Activated CD4-positive, alpha-beta T cell treated with anti-CD3 and anti-CD28 coated beads, Interleukin-2, amount 50 U/mL, for 48 hours (primary cell): ENCODE measurements at regions not wholly inside any gene's neighbourhood (a gene's known extent, or its start where the extent isn't known, plus 50 kb on each side); places are given as distances from the start of the nearest gene placed in this dataset.
"Not testable (repeated sequence)": the region's sequence is repeated elsewhere in the genome, so short reads cannot be mapped to it uniquely, and the experiment has no call there.

Source experiments
- DNase-seq, 2 experiments: peaks; one replicate each; pipeline ENCODE4 v3.0.0-alpha.2; 2020

DNA sequence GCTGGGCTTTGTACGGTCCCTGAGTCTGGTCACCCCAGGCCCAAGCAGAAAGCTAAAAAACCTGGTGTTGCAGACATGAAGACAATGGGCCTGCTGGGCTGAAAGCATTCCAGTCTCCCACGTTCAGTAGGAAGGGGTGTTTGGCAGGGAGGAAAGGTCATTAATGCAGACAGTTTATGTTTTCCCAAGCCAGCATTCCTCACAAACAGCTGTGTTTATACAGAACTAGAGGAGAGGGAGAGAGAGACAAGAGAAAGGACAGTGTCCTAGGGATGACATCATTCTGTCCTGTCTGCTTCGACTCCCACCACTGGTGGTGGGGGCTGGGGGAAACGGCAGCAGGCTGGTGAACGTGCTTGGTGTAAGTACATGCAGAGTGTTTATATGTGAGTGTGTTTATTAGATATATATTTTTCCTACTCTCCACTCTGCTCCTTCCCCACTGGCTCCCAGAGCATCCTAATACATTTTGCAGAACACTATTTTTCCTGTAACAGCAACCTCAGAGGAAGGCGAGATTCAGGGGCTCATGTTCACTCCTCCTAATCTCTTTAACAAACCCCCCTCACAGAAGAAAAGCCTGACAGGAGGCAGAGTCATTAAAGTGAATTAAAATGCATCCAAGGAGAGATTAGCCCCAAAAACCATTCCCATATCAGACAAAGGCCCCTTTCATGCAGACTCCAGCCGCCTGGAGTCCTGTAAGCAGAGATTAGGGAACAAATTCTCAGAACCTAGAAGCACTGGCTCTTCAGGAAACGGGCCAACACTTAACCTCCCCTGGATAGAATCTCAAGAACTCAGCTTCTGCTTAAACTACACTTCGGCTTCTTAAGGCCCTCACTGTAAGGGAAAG, 380.4 kb downstream of the TNS1 start:
- DNase-seq, result no peak

DNA sequence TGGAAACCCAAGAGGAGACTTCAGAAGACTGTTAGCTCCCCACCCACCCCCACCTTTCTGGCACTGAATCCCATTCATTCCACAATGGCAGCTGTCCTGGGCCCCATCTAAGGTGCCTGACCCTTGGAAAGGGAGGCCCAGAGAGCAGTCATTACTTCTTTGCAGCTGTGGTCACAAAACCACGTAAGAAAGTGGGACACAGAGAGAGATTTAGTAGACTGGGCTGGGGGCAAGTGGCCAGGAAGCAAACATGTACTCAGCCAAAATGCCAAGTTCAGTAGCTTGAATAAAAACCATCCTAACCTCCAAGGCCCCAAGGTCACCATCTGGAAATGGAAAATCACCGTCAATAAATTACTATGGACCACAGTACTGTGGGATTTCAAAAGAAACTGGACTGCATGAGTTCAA, 381.4 kb downstream of the TNS1 start:
- DNase-seq, result no peak

DNA sequence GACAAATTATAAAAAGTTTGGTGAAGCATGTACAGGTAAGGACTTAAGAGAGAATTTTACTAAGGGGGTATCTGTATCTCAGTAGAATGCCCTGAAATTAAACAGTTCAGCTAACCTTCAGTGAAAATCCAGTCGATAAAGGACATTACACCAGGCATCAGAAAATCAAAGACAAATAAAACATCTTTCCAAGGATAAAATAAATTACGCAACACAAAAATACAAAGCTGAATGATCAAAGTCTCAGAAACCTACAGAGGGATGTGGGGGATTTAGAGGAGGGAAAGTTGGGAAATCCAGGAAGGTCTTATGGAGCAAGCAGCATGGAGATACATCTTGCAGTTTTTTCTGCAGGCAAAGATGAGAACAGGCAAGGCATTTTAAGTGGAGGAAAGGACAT, 384.1 kb downstream of the TNS1 start:
- no peak for DNase-seq

DNA sequence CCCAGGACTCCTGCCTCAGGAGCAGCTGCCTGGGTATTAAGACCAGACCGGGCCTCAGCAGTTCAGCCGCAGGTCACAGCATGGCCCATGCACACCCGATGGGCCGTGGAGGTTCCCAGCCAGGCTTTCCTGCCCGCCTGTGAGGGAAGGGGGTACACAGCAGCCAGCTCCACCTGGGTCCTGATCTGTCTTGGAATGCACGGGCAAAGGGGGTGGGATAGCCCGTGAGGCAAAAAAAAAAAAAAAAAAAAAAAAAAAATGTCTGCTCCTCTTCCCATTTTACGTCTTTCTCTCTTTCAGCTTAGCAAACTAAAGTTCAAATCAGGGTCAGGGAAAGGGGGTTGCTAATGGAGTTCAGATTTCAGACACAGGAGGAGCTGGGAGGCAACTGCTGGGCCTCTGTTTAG, 385.2 kb downstream of the TNS1 start:
- DNase-seq, result no peak

GRCh38 chr2:217616936-217617335, 385.9 kb downstream of the TNS1 start:
- no peak for DNase-seq

- DNase-seq, result no peak
These were observed 387.6 kb downstream of the TNS1 start for GRCh38 chr2:217615171-217615570.

DNA sequence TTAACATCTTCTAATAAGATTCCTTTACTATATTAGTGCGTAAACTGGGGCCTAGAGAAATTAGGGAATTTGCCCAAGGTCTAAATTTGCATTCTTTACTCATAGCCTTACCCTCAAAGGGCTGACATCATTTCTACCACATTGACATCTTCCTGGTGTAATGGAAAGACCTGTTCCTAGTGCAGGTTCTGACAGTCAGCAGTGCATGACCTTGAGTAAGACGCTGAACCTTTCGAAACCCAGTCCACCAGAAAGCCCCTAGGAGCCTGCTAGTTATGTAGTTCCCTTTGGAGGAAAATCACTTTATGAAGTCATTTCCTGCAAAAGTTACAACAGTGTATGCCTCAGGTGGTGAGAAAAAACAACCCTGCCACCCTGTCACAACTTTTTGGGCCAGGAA, 388.3 kb downstream of the TNS1 start:
- DNase-seq, result no peak

- no peak for DNase-seq
These were observed 388.7 kb downstream of the TNS1 start for GRCh38 chr2:217614096-217614495.

GRCh38 chr2:217612920-217613319, 389.9 kb downstream of the TNS1 start:
- DNase-seq, result no peak

DNA sequence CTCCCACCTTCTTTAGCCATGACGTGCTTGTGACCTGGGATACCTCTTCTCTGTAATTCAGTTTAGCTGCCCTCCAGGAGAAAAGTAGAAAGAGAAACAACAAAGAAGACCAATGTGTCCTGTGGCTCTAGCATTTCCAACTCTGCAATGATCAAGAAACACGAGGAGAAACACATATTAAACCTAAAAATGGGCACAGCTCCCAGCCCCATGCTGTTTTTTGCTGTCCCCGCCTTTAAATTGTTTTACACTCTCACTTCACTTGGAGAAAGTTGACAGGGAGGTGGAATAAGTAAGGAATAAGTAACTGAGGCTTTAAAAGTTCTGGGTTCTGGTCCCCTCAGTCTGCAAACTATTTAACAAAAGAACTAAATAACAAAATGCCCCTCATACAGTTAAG, 390.6 kb downstream of the TNS1 start:
- DNase-seq, result no peak

DNA sequence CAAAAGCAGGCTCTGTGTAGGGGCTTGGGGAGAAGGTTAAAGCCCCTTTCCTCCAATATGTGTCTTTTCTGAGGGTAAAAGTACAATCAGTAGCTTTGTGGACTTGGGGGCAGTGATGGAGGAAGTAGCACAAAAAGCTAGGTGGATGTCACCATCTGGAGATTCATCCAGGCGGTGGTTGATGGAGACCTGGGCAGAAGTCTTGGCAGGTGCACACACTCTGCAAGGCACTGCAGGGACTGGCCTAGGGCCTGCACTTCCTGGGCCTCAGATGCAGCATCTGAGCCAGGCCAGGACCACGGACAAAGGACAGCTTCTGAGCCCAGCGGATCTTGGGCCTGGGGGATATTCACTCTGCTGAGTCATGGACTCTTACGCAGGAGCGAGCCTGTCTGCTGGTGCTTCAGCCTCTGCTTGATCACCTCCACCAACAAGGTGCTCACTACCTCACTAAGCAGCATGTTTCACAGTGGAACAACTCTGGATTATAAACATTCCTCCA, 391.1 kb downstream of the TNS1 start:
- no peak for DNase-seq

DNA sequence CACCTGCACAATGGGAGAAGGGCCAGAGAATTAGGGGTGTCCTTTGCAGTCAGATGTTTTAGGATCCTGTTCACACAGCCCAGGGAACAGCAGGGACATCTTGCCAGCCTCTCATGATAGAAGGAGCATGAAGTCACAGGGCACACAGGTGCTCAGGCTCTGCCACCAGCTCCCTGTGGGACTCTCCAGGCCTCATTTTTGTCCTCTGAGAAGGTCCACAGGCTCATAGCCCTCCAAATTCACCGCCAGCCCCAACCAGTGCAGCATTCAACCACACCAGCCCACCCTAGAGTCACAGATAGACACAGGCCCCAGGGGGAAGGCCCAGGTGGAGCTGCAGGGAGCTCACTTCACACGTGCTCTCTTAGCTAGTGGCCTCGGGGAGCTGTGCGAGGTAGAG, 391.7 kb downstream of the TNS1 start:
- no peak for DNase-seq

DNA sequence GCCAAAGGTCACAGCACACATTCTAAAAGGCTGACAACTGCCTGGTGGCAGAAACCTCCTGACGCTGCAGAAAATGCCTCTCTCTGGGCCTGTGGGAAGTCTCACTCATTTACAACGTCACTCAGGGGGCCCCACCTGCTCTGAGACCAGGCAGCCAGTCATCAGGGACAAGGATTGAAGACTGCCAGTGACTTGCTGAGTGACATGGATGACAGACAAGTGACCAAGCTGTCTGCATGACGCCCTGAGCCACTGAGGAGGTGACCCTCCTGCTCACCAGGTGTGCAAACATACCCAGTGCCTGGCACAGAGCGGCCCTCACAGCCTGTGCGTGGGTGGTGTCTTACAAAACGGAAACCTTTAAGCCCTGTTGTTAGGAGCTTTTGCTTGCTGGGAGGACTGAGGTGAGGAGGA, 392.4 kb downstream of the TNS1 start:
- peak; percentile 55 to 67 for DNase-seq

- DNase-seq, result no peak
These were observed 392.8 kb downstream of the TNS1 start for GRCh38 chr2:217609952-217610351.

- DNase-seq, result no peak
These were observed 396.5 kb downstream of the TNS1 start for GRCh38 chr2:217606296-217606695.

- DNase-seq, result no peak
These were observed 398.1 kb downstream of the TNS1 start for GRCh38 chr2:217604527-217605194.

DNA sequence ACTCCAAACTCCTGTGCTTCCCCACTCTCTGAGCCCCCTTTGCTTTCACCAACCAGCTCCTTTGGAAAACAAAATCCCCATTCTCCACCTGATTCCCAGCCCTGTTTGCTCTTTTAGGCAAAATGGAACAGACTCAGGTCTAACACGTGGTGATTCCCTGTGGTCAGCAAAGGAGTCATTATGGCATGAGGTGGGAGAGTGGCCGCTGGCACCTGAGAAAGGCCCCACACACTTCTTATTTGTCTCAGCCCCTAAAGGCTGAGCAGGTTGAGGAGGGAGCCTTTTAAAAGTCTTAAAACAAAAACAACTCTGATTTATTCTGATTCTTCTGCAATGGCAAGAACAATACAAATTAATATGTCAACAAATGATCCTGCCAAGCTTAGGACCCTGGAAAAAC, 401.2 kb downstream of the TNS1 start:
- DNase-seq, result no peak

GRCh38 chr2:217599906-217600305, 402.9 kb downstream of the TNS1 start:
- DNase-seq, result no peak

- no peak for DNase-seq
These were observed 405.1 kb downstream of the TNS1 start for GRCh38 chr2:217597681-217598080.

GRCh38 chr2:217597145-217597544, 405.6 kb downstream of the TNS1 start:
- DNase-seq, result no peak

- DNase-seq, result no peak
These were observed 409.1 kb downstream of the TNS1 start for GRCh38 chr2:217593732-217594131.

- no peak for DNase-seq
These were observed 414.5 kb downstream of the TNS1 start for GRCh38 chr2:217588266-217588665.

DNA sequence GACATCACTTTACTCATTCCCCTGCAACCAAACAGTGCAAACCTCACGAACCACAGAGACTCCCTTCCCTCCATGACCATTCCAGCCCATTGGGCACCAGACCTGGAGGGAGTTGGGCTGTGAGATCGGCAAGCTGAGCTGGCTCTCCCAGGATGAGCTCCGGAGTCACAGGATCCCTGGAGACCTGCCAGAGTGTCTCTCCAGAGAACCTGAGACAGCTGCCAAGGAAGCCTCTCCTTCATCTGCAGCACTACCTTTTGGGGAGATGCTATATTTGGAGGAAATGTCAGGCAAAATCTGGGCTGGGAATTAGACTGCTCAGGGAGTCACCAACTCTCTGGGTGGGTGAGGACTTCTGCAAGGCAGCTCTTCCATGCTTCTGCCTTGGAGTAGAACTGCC, 417.4 kb downstream of the TNS1 start:
- no peak for DNase-seq

DNA sequence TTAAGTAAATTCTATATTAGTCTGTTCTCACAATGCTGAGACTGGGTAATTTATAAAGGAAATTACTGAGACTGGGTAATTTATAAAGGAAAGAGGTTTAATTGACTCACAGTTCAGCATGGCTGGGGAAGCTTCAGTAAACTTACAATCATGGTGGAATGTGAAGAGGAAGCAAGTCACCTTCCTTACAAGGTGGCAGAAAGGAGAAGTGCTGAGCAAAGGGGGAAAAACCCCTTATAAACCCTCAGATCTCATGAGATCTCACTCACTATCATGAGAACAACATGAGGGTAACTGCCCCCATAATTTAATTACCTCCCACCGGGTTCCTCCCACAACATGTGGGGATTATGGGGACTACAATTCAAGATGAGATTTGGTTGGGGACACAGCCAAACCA, 422.4 kb downstream of the TNS1 start:
- DNase-seq, result not testable (repeated sequence)
